Adrenal gland (tissue), 9 donors: ENCODE measurements at regions not wholly inside any gene's neighbourhood (a gene's known extent, or its start where the extent isn't known, plus 50 kb on each side); places are given as distances from the start of the nearest gene placed in this dataset.

Experiments
- DNase-seq, 7 donors: peaks; one replicate each; pipeline ENCODE4 v3.0.0-alpha.2; 2019 to 2020
- H3K27ac ChIP-seq, 5 donors: fragments of 200-600 bp; sonication (generic) in 4 of 5; 1 replicate in 3 of 5; 2 replicates in 2 of 5; pipeline versions ENCODE4 v1.5.1 to v1.8.0; 2016 to 2020; ENCODE audit warnings: mild to moderate bottlenecking in 1 of 5
- H3K27me3 ChIP-seq: fragments of 200-600 bp; 2 replicates; pipeline ENCODE4 v1.8.0; 2021
- H3K36me3 ChIP-seq, 2 donors: fragments of 200-600 bp; replicated peaks in 1 of 2; 1 replicate in 1 of 2; 2 replicates in 1 of 2; pipeline versions ENCODE4 v1.5.1 to v1.8.0; 2018 to 2022
- H3K4me1 ChIP-seq, 2 donors: fragments of 200-600 bp; replicated peaks in 1 of 2; 1 replicate in 1 of 2; 2 replicates in 1 of 2; pipeline versions ENCODE4 v1.5.1 to v1.8.0; 2018 to 2021
- H3K4me3 ChIP-seq, 4 donors: fragments of 200-600 bp; sonication (generic) in 3 of 4; one replicate each; pipeline ENCODE4 v1.5.1; 2016 to 2018
- H3K9me3 ChIP-seq, 3 donors: fragments of 200-600 bp; sonication (generic) in 1 of 3; replicated peaks in 1 of 3; 1 replicate in 2 of 3; 2 replicates in 1 of 3; pipeline versions ENCODE4 v1.5.1 to v1.8.0; 2016 to 2021
- CTCF ChIP-seq, 6 experiments: fragments of 450-650 bp in 4 of 6; fragments of 200-600 bp in 2 of 6; sonication (generic) in 1 of 6; IDR thresholded peaks; 1 replicate in 5 of 6; 2 replicates in 1 of 6; pipeline versions ENCODE4 v1.5.1 to v1.8.0; 2016 to 2021; ENCODE audit warnings: antibody characterized with exemption in 6 of 6, mild to moderate bottlenecking in 2 of 6, moderate library complexity in 1 of 6
- POLR2A ChIP-seq, 2 donors: fragments of 450-650 bp; IDR thresholded peaks; one replicate each; pipeline ENCODE4 v1.6.1; 2017; ENCODE audit warnings: antibody characterized with exemption in 2 of 2, mild to moderate bottlenecking in 2 of 2, moderate library complexity in 1 of 2
- WGBS, 4 donors: extraction: QIAGEN DNeasy Blood & Tissue Kit in 2 of 4; methylation state at CpG; one replicate each; pipeline versions ENCODE4 v1.1.5 to v1.1.7; 2013 to 2017; 5-methylcytosine and 5-hydroxymethylcytosine counted together
- intact Hi-C, 2 donors: fragments of 100-400 bp; cut with DNase I; formaldehyde crosslinking; loops; one replicate each; pipeline versions ENCODE4 v1.14.1 to v1.15.0; 2022 to 2023
- donor health status: healthy with polysubstance abuse.
- donor health status: Bipolar disorder and iron deficiency.
- donor health status: DM: yes; HTN: yes; CAD: no.
- donor health status: DM: no; HTN: no; CAD: no.
- donor health status: DM: no; HTN: no; CAD: no.

- no peak for DNase-seq
- no peak for TF ChIP-seq POLR2A (IDR thresholded peaks at IDR 0.05)
- TF ChIP-seq CTCF (IDR thresholded peaks at IDR 0.05), result no peak
- no peaks in the 10 kb centered on the region for H3K36me3 ChIP-seq
- no peak overlapping the region for H3K4me3 ChIP-seq
- no peaks in the 10 kb centered on the region for H3K4me1 ChIP-seq
- no peak overlapping the region for H3K27ac ChIP-seq
- intact Hi-C loops, result no loop called here
- H3K27me3 ChIP-seq, result no peaks in the 10 kb centered on the region
- 50 to 60% (median 59%) methylated on average over 1 of the region's 1 CpG for WGBS, 4 donors
- H3K9me3 ChIP-seq, result no peaks in the 10 kb centered on the region
Measured at GRCh38 chr11:29959488-29959887, 57.3 kb downstream of the KCNA4 start.

- DNase-seq, result peak in 1 of 7 donors; percentile 26
- WGBS, 4 donors, result 26 to 41% (median 29%) methylated on average over 4 of the region's 4 CpGs
Measured at GRCh38 chr11:29957431-29957830, 59.4 kb downstream of the KCNA4 start.

GRCh38 chr11:29956076-29956556, 60.7 kb downstream of the KCNA4 start:
- TF ChIP-seq POLR2A (IDR thresholded peaks at IDR 0.05) (no peak), CTCF (IDR thresholded peaks at IDR 0.05) (no peak)
- H3K4me1 ChIP-seq, result no peaks in the 10 kb centered on the region
- H3K9me3 ChIP-seq, result no peaks in the 10 kb centered on the region
- no peak overlapping the region for H3K27ac ChIP-seq
- intact Hi-C loops, result no loop called here
- no peaks in the 10 kb centered on the region for H3K36me3 ChIP-seq
- no peaks in the 10 kb centered on the region for H3K27me3 ChIP-seq
- DNase-seq, result no peak
- no peak overlapping the region for H3K4me3 ChIP-seq
- 67 to 84% (median 73%) methylated on average over 2 of the region's 2 CpGs for WGBS, 4 donors

More at GRCh38 chr11:29957431-29957830, 59.4 kb downstream of the KCNA4 start:
- no peaks in the 10 kb centered on the region for H3K9me3 ChIP-seq
- intact Hi-C loops, result no loop called here
- no peaks in the 10 kb centered on the region for H3K4me1 ChIP-seq
- TF ChIP-seq CTCF (IDR thresholded peaks at IDR 0.05) (no peak), POLR2A (IDR thresholded peaks at IDR 0.05) (no peak)
- H3K27me3 ChIP-seq, result no peaks in the 10 kb centered on the region
- no peaks in the 10 kb centered on the region for H3K36me3 ChIP-seq
- no peak overlapping the region for H3K27ac ChIP-seq
- no peak overlapping the region for H3K4me3 ChIP-seq

- intact Hi-C loops, result no loop called here
- DNase-seq, result no peak
- H3K4me1 ChIP-seq, result no peaks in the 10 kb centered on the region
- H3K9me3 ChIP-seq, result no peaks in the 10 kb centered on the region
- no peak overlapping the region for H3K4me3 ChIP-seq
- no peak for TF ChIP-seq POLR2A (IDR thresholded peaks at IDR 0.05)
- no peak for TF ChIP-seq CTCF (IDR thresholded peaks at IDR 0.05)
- no peaks in the 10 kb centered on the region for H3K27me3 ChIP-seq
- H3K36me3 ChIP-seq, result no peaks in the 10 kb centered on the region
- no peak overlapping the region for H3K27ac ChIP-seq
Measured at GRCh38 chr11:29943347-29943746, 73.5 kb downstream of the KCNA4 start.
